ENCODE measurements at regions not wholly inside any gene's neighbourhood (a gene's known extent, or its start where the extent isn't known, plus 50 kb on each side); places are given as distances from the start of the nearest gene placed in this dataset.

DNA sequence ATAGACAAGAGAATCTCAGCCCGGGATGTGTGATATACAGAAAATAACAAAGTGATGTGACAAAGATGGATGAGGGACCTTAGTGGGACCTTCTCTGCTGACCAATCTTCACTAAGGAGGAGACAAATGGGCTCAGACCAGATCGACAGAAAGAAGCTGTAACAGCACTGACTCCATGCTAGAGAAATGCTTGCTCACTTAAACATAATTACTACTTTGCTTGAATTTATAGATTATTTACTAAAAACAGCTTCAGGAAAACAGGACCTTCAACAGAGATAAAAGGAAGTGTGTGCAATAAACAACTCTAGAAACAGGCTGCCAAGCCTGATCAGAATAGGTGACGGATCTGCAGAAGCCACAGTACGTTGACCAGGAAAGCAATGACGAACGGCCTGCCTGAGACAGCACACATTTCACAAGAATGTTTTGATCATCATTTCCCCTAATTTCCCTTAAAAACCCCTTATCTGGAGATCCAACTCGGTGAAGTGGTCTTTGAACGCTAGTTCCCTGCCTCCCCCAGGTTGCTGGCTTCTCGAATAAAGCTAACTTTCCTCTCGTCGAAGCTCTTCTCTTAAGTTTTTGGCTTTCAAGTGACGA is 98.4 kb upstream of the STEAP1B start:
- Histone ChIP-seq H3K4me2 (ENCODE audit: insufficient read depth in 1 of 2, low read depth in 2 of 2, low read length in 2 of 2) (no peak overlapping the region), H3K4me1 (replicated peaks in 1 of 4; ENCODE audit: control insufficient read depth in 3 of 4, insufficient read depth in 4 of 4, low read length in 3 of 4) (peaks cover 0 to 3% (median 0%) of the 10 kb centered on the region in 4 experiments; a peak in 1 of 7 replicates), H3K23me2 (ENCODE audit: low read depth, low read length) (no peaks in the 10 kb centered on the region), H2BK20ac (ENCODE audit: low read length) (no peak overlapping the region), H3K27ac (ENCODE audit: low read depth, low read length) (no peak overlapping the region), H3K56ac (replicated peaks; ENCODE audit: insufficient read length, low read depth, low read length) (no peak overlapping the region), H3K9me3 (ENCODE audit: insufficient read depth in 2 of 2, low read depth in 1 of 2, low read length in 1 of 2) (no peaks in the 10 kb centered on the region), H3K27me3 (replicated peaks in 1 of 4; ENCODE audit: control insufficient read depth in 3 of 4, extremely low read depth in 1 of 4, insufficient read depth in 3 of 4, low read length in 3 of 4) (no peaks in the 10 kb centered on the region), H3K14ac (ENCODE audit: insufficient read length) (no peak overlapping the region), H2BK120ac (replicated peaks; ENCODE audit: low read depth, low read length) (no peak overlapping the region), H3K4ac (replicated peaks; ENCODE audit: insufficient read length, low read depth, low read length) (no peak overlapping the region), H2AFZ (ENCODE audit: low read length) (no peak overlapping the region), H3K23ac (ENCODE audit: insufficient read length) (no peak overlapping the region), H2BK5ac (ENCODE audit: low read depth, low read length) (no peak overlapping the region), H4K20me1 (replicated peaks in 1 of 2; ENCODE audit: control insufficient read depth in 1 of 2, insufficient read depth in 2 of 2, low read length in 2 of 2) (no peaks in the 10 kb centered on the region), H3K36me3 (ENCODE audit: control insufficient read depth in 2 of 4, insufficient read depth in 4 of 4, low read length in 3 of 4) (no peaks in the 10 kb centered on the region), H3K79me2 (ENCODE audit: control insufficient read depth in 1 of 2, insufficient read depth in 2 of 2, low read length in 2 of 2) (no peaks in the 10 kb centered on the region), H4K8ac (ENCODE audit: extremely low read depth, insufficient read depth, low read length) (no peak overlapping the region), H2BK12ac (ENCODE audit: low read depth, low read length) (no peak overlapping the region), H3K9ac (replicated peaks in 1 of 4; ENCODE audit: extremely low read depth in 1 of 4, low read depth in 3 of 4, low read length in 3 of 4) (no peak overlapping the region), H2BK15ac (ENCODE audit: low read length) (no peak overlapping the region), H3K18ac (ENCODE audit: extremely low read depth, low read length) (no peak overlapping the region), H4K91ac (replicated peaks; ENCODE audit: insufficient read length, low read length) (no peak overlapping the region), H4K5ac (ENCODE audit: insufficient read length, low read depth, low read length) (no peak overlapping the region), H2AK5ac (ENCODE audit: low read depth, low read length) (no peak overlapping the region), H3K4me3 (ENCODE audit: extremely low read depth in 1 of 4, insufficient read depth in 2 of 4, low read depth in 3 of 4, low read length in 4 of 4) (no peak overlapping the region), H3K79me1 (ENCODE audit: low read depth, low read length) (no peaks in the 10 kb centered on the region)
- TF ChIP-seq SUZ12 (IDR thresholded peaks at IDR 0.05; ENCODE audit: low read length) (no peak), ZNF274 (IDR thresholded peaks at IDR 0.05; ENCODE audit: borderline replicate concordance, extremely low read depth, low read length) (no peak), POU5F1 (IDR thresholded peaks at IDR 0.05; ENCODE audit: low read depth, low read length) (no peak), GABPA (IDR thresholded peaks at IDR 0.05; ENCODE audit: borderline replicate concordance, insufficient read depth, low read length) (no peak), KDM5A (IDR thresholded peaks at IDR 0.05; ENCODE audit: low read length) (no peak), CHD2 (IDR thresholded peaks at IDR 0.05; ENCODE audit: low read length) (no peak), SIN3A (conservative IDR thresholded peaks at IDR 0.05 in 1 of 2, IDR thresholded peaks at IDR 0.05 in 1 of 2; ENCODE audit: low read depth in 1 of 2, low read length in 2 of 2) (no peak), CREB1 (IDR thresholded peaks at IDR 0.05) (no peak), NRF1 (IDR thresholded peaks at IDR 0.05; ENCODE audit: low read depth, low read length) (no peak), CBX5 (IDR thresholded peaks at IDR 0.05; ENCODE audit: low read depth, low read length) (no peak), TEAD4 (IDR thresholded peaks at IDR 0.05; ENCODE audit: low read depth, low read length) (no peak), SP1 (IDR thresholded peaks at IDR 0.05; ENCODE audit: low read depth, low read length) (no peak)
- POLR2A ChIA-PET (ENCODE audit: partially characterized antibody), result no interaction called here
- CTCF ChIA-PET (ENCODE audit: partially characterized antibody), result interaction anchor here (0.8 to 5.1 kb wide), 5 partner anchors 10 to 130 kb away, joined by 3 to 26 read pairs (median 4); no protein-coding TSS in a partner anchor
- FAIRE-seq, result no peak
- DNase-seq (ENCODE audit: low read depth in 1 of 2, low spot score in 2 of 2), result no peak
- 81% methylated on average over 12 of the region's 12 CpGs; no CpG with 5 or more reads in 1 of the 2 experiments for WGBS, 2 experiments (ENCODE audit: extremely low coverage in 1 of 2, insufficient coverage in 1 of 2, insufficient read length in 1 of 2, insufficient replicate concordance in 2 of 2, low coverage in 1 of 2, low lambda C conversion rate in 2 of 2, missing lambda C conversion rate in 1 of 2)
